NCI-H2171 treated with DMSO at 0.1 percent for 48 hours (cell line): ENCODE measurements at regions not wholly inside any gene's neighbourhood (a gene's known extent, or its start where the extent isn't known, plus 50 kb on each side); places are given as distances from the start of the nearest gene placed in this dataset.
"Not testable (repeated sequence)": the region's sequence is repeated elsewhere in the genome, so short reads cannot be mapped to it uniquely, and the experiment has no call there.

Experiments used
- DNase-seq: peaks from one replicate; lab custom pipeline; 2025; lab: John Stamatoyannopoulos, UW

DNA sequence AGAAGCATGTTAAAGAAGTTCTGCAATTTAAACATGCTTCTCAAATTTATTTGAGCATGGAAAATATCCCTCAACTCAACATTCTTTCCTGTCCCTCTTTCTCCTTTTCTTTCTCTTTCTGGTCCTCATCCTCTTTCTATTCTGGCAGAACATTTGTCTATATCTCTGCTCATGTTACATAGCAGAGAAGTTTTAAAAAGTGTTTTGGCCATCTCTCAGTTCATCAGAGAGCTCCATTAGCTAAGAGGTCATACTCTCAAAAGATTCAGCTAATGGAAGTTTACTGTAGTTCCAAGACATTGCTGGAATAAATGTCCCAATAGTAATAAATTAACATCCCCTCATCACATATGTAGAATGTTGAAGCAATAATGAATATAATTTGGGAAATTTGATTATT lies 53.5 kb downstream of the XCL2 start:
- DNase-seq: no peak

- DNase-seq: peak; percentile 83
These were observed 55.7 kb downstream of the XCL2 start for GRCh38 chr1:168488138-168488537.

DNA sequence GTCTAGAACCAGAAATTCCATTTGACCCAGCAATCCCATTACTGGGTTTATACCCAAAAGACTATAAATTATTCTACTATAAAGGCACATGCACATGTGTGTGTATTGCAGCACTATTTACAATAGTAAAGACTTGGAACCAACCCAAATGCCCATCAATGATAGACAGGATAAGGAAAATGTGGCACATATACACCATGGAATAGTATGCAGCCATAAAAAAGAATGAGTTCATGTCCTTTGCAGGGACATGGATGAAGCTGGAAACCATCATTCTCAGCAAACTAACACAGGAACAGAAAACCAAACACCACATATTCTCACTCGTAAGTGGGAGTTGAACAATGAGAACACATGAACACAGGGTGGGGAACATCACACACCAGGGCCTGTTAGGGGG lies 57.0 kb downstream of the XCL2 start:
- DNase-seq: not testable (repeated sequence)

- DNase-seq: no peak
These were observed 58.7 kb downstream of the XCL2 start for GRCh38 chr1:168485048-168485447.

DNA sequence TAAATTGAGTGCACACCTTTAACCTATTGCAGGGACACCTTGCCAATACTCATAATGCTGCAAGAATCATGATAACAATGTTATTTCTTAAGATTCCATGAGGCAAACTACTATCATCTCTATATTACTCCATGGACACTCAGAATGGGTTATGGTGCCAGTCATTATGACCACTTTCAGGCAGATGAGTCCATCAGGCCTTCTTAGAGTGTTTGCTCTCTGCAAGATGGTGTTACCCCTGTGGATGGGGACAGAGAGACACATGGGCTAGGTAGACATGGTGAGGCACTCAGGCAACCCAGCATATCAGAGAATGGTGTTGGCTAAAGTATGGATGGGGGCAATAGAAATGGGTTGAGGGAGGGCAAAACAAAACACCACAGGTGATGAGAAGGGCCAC lies 59.7 kb downstream of the XCL2 start:
- DNase-seq: no peak

DNA sequence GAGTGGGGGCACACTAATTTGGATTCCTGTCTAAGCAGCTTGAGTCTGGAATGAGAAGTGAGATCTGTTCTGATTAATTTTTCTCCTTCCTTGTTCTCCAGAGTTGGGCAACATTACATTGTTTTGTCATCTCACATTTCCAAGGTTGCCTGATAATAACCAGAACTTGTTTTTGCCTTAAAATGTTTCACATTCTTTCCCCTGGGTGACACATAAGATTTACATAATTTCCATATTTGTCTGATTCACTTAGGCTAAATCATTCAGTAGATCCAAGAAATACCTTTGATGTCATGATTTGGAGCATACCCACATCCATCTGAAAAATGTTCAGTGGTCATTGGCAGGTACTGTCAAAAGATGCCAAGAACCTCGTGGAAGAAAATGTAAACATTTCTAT lies 60.3 kb downstream of the XCL2 start:
- no peak for DNase-seq

GRCh38 chr1:168482106-168482505 lies 61.7 kb downstream of the XCL2 start:
- peak; percentile 53 for DNase-seq

DNA sequence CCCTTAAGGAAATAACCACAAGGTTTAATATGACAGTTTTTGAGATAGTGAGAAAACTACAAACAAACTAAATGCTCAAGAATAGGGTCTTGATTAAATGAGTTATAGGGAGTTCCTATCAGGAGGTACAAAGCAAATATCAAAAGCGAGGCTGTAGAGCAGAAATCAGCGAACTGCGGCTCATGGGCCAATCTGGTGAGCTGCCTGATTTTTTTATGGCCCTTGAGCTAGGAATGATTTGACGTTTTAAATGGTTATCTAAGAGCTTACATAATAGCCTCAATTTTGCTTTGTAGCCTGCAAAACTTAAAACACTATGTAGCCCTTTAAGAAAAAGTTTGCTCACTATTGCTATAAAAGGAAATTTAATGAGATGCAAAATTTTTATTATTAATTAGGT lies 62.2 kb downstream of the XCL2 start:
- no peak for DNase-seq

- DNase-seq: no peak
These were observed 62.8 kb downstream of the XCL2 start for GRCh38 chr1:168480997-168481396.

GRCh38 chr1:168477792-168478191 lies 66.0 kb downstream of the XCL2 start:
- DNase-seq: no peak

GRCh38 chr1:168476588-168477385 lies 67.0 kb downstream of the XCL2 start:
- DNase-seq: no peak

DNA sequence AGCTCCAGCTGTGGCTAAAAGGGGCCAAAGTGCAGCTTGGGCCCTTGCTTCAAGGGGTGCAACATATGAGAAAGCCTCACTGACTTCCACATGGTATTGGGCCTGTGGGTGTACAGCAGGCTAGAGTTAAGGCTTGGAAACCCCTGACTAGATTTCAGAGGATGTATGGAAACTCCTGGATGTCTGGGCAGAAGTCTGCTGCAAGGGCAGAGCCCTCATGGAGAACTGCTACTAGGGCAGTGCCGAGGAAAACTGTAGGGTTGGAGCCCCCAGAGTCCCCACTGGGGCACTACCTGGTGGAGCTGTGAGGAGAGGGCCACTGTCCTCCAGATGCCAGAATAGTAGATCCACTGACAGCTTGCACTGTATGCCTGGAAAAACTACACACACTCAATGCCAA lies 69.5 kb downstream of the XCL2 start:
- DNase-seq: no peak

GRCh38 chr1:168473126-168473525 lies 70.7 kb downstream of the XCL2 start:
- DNase-seq: no peak

DNA sequence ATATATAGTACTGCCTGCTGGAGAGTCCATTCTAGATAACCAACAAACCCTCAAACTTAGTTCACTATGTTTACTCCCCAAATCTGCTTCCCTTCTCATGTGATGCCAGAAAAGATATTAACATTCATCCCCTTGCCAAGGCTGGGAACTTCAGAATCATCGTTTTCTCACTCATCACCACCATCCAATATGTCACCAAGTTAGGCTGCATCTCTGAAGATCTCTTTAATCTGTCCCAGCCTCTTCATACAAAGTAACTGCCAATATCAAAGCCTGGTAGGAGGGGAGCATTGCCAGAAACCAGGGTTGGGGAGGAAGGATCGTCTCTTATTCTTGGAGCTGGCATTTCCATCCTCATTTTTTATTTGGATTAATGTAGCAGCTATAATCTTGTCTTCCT lies 71.6 kb downstream of the XCL2 start:
- DNase-seq: no peak

DNA sequence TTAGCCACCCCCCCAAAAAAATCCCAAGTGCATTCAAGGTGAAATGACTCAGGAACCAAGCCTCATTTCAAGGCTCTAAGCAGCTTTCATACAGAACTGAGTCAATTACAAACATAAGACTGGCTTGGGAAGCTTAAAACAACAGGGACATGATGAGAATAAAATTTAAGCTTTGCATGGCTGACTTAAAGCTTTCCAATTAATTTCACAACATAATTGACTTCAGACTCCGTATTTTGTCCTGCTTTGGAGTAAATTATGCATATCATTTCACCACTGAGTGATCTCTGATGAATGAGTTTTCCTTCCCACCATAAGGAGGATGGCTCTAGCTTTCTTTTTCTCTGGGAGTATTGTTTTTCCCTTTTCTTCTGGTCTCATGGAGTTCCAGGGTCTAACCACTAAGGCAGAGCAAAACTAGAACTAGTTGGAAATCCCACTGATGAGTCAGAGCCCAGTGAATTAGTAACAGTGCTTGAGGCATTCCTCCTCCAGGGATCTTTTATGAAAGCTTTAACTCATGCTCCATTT lies 72.8 kb downstream of the XCL2 start:
- peak; percentile 44 for DNase-seq

DNA sequence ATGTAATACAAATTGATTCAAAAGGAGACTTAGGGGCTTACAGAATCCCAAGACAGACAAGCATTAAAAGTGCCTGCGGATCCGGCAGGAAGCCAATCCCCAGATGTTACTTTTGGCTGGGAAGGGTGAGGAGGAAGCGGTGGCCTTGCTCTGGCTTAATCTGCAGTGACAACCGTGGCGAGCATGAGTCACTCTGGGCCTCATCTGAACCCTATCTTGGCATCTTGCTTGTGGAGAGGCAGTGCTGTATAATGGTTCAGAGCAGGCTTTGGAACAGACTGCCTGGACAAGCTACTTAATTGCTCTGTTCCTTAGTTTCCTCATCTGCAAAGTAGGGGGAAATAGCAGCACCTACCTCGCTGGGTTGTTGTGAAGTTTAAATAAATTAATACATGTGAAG lies 74.1 kb downstream of the XCL2 start:
- DNase-seq: peak; percentile 3

DNA sequence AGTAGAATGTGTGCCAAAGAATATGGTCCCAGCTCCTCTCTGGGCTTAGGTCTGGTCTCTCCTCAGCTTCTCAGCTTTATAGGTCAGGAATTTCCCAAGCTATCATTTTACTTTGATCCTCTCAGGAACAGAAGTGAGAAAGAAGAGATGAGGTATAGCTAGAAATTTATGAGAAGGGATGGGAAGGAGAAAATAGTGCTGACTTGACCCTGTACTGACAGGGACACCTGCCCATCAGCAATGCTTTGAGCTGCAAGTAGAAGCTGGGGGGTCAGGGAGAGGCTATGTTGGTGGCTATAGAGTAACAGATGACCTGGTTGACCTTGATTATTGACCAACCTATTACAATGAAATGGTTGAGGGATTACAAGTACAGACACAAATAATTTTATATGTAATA lies 75.0 kb downstream of the XCL2 start:
- DNase-seq: peak; percentile 4

DNA sequence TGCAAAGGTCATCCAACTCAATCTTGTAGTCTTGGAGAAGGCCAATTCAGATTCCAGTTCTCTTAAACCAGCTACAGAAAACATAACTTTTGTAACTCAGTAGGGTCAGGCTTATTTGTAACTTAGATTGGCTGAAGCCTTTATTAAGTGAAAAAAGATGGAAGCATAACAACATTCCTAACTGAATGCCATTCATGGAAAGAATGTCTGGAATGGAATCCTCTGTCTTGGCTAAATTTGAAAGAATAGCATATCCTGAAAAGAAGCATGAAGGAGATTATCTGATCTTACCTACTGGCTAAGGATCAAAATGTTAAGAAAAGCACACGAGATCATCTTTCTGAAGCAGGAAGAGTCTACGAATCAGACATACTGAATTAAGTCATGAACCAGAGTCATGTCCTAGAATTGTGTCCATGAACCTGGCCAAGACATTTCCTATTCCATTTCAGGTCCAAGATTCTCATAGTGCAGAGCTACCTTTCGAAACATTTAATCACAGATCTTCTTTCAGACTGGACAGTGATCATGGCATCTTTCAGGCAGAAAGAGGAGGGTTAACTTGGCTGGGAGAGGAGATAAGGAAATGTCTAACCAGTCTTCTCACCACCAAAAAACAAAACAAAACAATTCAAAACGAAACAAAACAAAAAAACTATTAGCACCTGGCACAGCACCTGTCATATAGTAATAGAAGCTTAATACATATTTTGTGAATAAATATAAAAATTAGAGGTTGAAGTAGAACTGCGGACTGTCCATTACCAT lies 75.6 kb downstream of the XCL2 start:
- no peak for DNase-seq

DNA sequence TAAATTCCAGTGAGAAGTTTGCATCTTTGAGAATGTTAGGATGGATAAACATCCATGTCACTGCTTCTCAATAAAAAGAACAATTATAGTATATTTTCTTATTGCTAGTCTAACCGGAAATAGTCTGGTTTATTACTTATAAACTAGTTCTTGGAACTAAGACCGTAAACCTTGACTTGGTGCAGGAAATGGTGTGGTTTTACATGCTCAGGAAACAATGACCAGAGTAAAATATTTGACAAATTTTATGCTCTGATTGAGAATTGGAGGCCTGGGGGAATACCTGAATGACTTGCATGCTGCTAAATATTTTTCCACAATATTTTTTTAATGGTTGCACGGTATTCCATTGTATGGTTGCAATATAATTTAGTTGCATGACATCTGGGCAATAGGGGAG lies 76.3 kb downstream of the XCL2 start:
- DNase-seq: no peak

DNA sequence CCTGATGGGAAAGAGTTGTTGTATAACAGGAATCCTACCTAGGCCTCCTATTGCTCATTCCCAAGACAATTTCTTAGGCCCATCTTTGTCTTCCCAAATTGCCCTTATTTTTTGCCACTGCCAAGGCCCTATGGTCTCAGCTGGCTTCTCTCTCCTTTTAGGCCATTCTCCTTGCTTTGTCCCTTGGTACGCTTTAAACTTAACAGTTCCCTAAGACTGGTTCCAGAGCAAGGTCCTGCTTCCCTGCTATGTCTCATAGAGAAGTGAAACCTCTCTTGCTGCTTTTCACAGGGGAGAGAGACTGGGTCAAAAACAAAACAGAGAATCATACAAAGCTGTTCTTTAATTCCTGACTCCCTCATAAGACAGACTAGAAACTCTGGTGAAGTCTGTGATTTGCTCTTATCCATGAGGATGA lies 77.1 kb downstream of the XCL2 start:
- no peak for DNase-seq

DNA sequence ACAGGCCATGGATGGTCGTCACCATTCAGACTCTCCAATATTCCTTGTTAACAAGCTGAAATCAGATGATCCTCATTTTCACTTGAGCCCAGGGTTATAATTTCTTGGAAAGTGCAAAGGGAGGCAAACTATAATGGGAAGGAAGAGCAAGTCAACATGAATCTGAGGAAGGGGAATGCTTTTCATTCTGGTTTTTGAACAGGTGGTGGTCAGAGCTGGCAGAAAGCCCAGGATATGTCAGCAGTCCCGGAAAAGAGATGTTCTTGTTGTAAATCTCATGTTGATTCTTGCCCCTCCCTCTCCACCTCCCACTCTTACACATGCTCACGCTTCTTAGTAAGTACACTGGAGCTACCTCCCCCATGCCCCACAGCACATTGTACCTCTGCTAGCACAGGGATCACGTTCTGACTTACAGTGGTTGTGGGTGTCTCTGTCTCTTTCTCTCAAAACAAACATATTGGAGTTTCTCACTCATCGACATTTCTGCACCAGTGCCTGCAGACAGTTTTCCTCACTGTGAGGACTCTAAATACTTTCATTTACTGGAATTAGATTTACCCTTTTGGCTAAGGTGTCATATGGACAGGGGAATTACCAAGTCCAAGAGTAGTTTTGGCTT lies 77.6 kb downstream of the XCL2 start:
- peak; percentile 92 for DNase-seq

DNA sequence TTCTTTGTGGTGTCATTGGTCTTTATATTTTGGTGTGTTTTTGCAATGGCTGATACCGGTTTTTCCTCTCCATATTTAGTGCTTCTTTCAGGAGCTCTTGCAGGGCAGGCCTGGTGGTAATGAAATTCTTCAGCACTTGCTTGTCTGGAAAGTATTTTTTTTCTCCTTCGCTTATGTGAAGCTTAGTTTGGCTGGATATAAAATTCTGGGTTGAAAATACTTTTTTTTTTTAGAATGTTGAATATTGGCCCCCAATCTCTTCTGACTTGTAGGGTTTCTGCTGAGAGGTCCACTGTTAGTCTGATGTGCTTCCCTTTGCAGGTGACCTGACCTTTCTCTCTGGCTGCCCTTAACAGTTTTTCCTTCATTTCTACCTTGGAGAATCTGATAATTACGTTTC lies 82.7 kb downstream of the XCL2 start:
- not testable (repeated sequence) for DNase-seq

DNA sequence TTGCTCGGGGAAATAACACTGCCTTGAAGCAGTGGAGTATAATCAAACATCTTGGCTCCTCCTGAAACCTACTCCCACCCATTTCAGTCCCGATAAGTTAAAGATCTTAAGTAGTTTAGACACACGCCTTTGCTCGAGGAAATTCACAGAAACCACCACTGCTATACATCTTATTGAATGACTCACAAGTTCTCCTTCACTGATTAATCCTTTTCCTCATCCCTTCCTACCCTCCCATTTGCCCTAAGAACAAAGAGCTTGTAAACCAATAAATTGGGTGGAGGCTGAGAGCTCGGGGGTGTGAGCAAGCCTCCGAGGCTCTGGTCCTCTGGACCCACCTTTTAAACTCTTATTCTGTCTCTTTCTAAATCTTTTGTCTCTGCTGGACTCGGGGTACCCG lies 86.5 kb downstream of the XCL2 start:
- DNase-seq: not testable (repeated sequence)
